ENCODE measurements at regions not wholly inside any gene's neighbourhood (a gene's known extent, or its start where the extent isn't known, plus 50 kb on each side); places are given as distances from the start of the nearest gene placed in this dataset.

DNA sequence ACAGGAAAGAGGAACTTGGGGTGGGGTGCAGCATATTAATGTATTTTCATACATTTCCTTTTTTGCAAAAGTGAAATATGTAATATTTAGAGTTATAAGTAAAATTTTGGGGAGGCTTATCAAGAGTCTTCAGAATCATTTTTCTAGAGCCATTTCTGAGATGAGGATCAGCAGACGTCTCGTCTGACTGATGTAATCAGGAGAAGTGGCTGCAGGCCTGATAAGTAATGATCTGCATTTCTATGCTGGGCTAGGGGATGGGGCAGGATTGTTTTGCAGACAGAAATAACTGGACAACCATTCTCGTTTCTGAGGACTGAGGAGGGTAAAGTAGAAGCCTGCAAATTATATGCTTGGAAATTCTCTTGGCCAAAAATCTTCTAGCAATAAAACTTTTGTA is 89.2 kb upstream of the ARGLU1 start:
- Histone ChIP-seq H3K4me3 (ENCODE audit: insufficient read depth in 1 of 2, low read depth in 1 of 2, low read length in 2 of 2) (no peak overlapping the region), H3K23ac (ENCODE audit: low read length in 2 of 2) (no peak overlapping the region), H4K91ac (ENCODE audit: low read length) (no peak overlapping the region), H3K14ac (ENCODE audit: low read length in 2 of 2) (no peak overlapping the region), H3K4me1 (ENCODE audit: control insufficient read depth, insufficient read depth, low read depth, low read length) (no peaks in the 10 kb centered on the region), H3K27ac (ENCODE audit: low read length, poor library complexity, severe bottlenecking) (no peak overlapping the region), H3K4me2 (ENCODE audit: low read length, poor library complexity, severe bottlenecking) (no peak overlapping the region), H2BK5ac (ENCODE audit: low read depth, low read length, poor library complexity, severe bottlenecking) (no peak overlapping the region), H2AK5ac (ENCODE audit: low read length, severe bottlenecking) (no peak overlapping the region), H2BK15ac (ENCODE audit: low read depth, poor library complexity, severe bottlenecking) (no peak overlapping the region), H3K9ac (ENCODE audit: low read length) (no peak overlapping the region), H3K9me3 (ENCODE audit: control insufficient read depth, low read length) (no peaks in the 10 kb centered on the region), H2BK120ac (ENCODE audit: low read depth, low read length) (no peak overlapping the region), H4K8ac (ENCODE audit: low read length) (no peak overlapping the region), H3K4ac (ENCODE audit: low read depth in 1 of 2, low read length in 2 of 2) (no peak overlapping the region), H2BK12ac (ENCODE audit: low read length in 2 of 2) (no peak overlapping the region), H2AFZ (ENCODE audit: low read depth, low read length) (no peak overlapping the region), H3K36me3 (ENCODE audit: control insufficient read depth in 1 of 2, insufficient read depth in 2 of 2, low read depth in 1 of 2, low read length in 2 of 2) (no peaks in the 10 kb centered on the region), H3K27me3 (ENCODE audit: control insufficient read depth in 1 of 2, insufficient read depth in 1 of 2, low read length in 2 of 2) (no peaks in the 10 kb centered on the region), H3K79me1 (replicated peaks; ENCODE audit: low read length, poor library complexity, severe bottlenecking) (no peaks in the 10 kb centered on the region), H3K18ac (ENCODE audit: low read depth in 1 of 2, low read length in 2 of 2) (no peak overlapping the region)
- 51% methylated on average over 3 of the region's 3 CpGs for WGBS
- no peak for DNase-seq

DNA sequence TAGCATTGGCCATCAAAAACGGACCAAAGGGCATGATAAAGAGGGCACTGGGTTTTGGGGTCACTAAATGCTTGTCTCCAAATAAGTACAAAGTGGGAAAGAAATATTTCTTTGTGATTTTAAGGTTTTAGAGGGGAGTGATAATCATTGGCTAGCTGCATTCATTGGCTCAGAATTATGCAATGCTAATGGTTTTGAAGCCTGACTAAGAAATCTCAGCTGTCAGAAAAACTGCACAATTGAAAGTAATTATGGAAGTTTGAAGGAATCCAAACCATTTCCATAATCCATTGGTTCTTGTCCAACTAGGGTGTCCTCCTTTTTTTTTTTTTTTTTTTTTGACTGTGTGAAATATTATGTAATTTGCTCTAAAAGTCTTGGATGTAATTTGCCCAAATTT is 88.2 kb upstream of the ARGLU1 start:
- Histone ChIP-seq H4K91ac (ENCODE audit: low read length) (no peak overlapping the region), H3K36me3 (ENCODE audit: control insufficient read depth in 1 of 2, insufficient read depth in 2 of 2, low read depth in 1 of 2, low read length in 2 of 2) (no peaks in the 10 kb centered on the region), H2BK12ac (ENCODE audit: low read length in 2 of 2) (no peak overlapping the region), H2AK5ac (ENCODE audit: low read length, severe bottlenecking) (no peak overlapping the region), H2BK5ac (ENCODE audit: low read depth, low read length, poor library complexity, severe bottlenecking) (no peak overlapping the region), H3K23ac (ENCODE audit: low read length in 2 of 2) (no peak overlapping the region), H3K18ac (ENCODE audit: low read depth in 1 of 2, low read length in 2 of 2) (no peak overlapping the region), H4K8ac (ENCODE audit: low read length) (no peak overlapping the region), H2BK120ac (ENCODE audit: low read depth, low read length) (no peak overlapping the region), H3K4me1 (ENCODE audit: control insufficient read depth, insufficient read depth, low read depth, low read length) (no peaks in the 10 kb centered on the region), H3K9ac (ENCODE audit: low read length) (no peak overlapping the region), H3K4me3 (ENCODE audit: insufficient read depth in 1 of 2, low read depth in 1 of 2, low read length in 2 of 2) (no peak overlapping the region), H3K14ac (ENCODE audit: low read length in 2 of 2) (no peak overlapping the region), H3K9me3 (ENCODE audit: control insufficient read depth, low read length) (no peaks in the 10 kb centered on the region), H3K27ac (ENCODE audit: low read length, poor library complexity, severe bottlenecking) (no peak overlapping the region), H3K4ac (ENCODE audit: low read depth in 1 of 2, low read length in 2 of 2) (no peak overlapping the region), H3K79me1 (replicated peaks; ENCODE audit: low read length, poor library complexity, severe bottlenecking) (no peaks in the 10 kb centered on the region), H3K4me2 (ENCODE audit: low read length, poor library complexity, severe bottlenecking) (no peak overlapping the region), H2BK15ac (ENCODE audit: low read depth, poor library complexity, severe bottlenecking) (no peak overlapping the region), H3K27me3 (ENCODE audit: control insufficient read depth in 1 of 2, insufficient read depth in 1 of 2, low read length in 2 of 2) (no peaks in the 10 kb centered on the region), H2AFZ (ENCODE audit: low read depth, low read length) (no peak overlapping the region)
- 30% methylated on average over 1 of the region's 1 CpG for WGBS
- DNase-seq: no peak

DNA sequence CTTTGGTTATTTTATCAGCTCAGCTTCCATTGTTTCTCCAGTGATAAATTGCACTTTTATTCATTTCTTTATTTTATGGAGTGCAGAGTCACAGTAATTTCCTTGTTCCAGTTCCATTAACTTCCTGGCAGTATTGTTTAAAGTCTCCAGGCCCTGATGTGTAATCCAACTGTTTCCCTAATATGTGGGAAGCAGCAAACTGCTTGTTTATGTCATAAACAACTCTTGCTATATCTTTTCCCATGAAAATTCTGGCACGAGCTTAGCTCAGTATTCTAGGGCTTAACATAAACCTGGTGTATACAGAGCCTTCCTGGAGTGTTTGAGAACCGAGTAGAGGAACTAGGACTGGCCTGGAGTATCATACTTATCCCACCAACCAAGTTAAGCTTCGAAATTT is 83.5 kb upstream of the ARGLU1 start:
- H2BK15ac ChIP-seq (ENCODE audit: low read depth, poor library complexity, severe bottlenecking): no peak overlapping the region
- no peak overlapping the region for H3K27ac ChIP-seq (ENCODE audit: low read length, poor library complexity, severe bottlenecking)
- H3K4me3 ChIP-seq (ENCODE audit: insufficient read depth in 1 of 2, low read depth in 1 of 2, low read length in 2 of 2): no peak overlapping the region
- no peak overlapping the region for H3K4ac ChIP-seq (ENCODE audit: low read depth in 1 of 2, low read length in 2 of 2)
- H2AK5ac ChIP-seq (ENCODE audit: low read length, severe bottlenecking): no peak overlapping the region
- H4K8ac ChIP-seq (ENCODE audit: low read length): no peak overlapping the region
- no peak overlapping the region for H2AFZ ChIP-seq (ENCODE audit: low read depth, low read length)
- WGBS: 52% methylated on average over 3 of the region's 3 CpGs
- H2BK120ac ChIP-seq (ENCODE audit: low read depth, low read length): no peak overlapping the region
- no peaks in the 10 kb centered on the region for H3K36me3 ChIP-seq (ENCODE audit: control insufficient read depth in 1 of 2, insufficient read depth in 2 of 2, low read depth in 1 of 2, low read length in 2 of 2)
- no peak overlapping the region for H3K14ac ChIP-seq (ENCODE audit: low read length in 2 of 2)
- H3K4me1 ChIP-seq (ENCODE audit: control insufficient read depth, insufficient read depth, low read depth, low read length): peaks cover 3% of the 10 kb centered on the region
- H3K9ac ChIP-seq (ENCODE audit: low read length): no peak overlapping the region
- H3K9me3 ChIP-seq (ENCODE audit: control insufficient read depth, low read length): no peaks in the 10 kb centered on the region
- no peak for DNase-seq
- H3K27me3 ChIP-seq (ENCODE audit: control insufficient read depth in 1 of 2, insufficient read depth in 1 of 2, low read length in 2 of 2): no peaks in the 10 kb centered on the region
- no peak overlapping the region for H2BK5ac ChIP-seq (ENCODE audit: low read depth, low read length, poor library complexity, severe bottlenecking)
- no peak overlapping the region for H2BK12ac ChIP-seq (ENCODE audit: low read length in 2 of 2)
- H3K18ac ChIP-seq (ENCODE audit: low read depth in 1 of 2, low read length in 2 of 2): no peak overlapping the region
- no peak overlapping the region for H4K91ac ChIP-seq (ENCODE audit: low read length)
- H3K23ac ChIP-seq (ENCODE audit: low read length in 2 of 2): no peak overlapping the region
- H3K79me1 ChIP-seq (replicated peaks; ENCODE audit: low read length, poor library complexity, severe bottlenecking): no peaks in the 10 kb centered on the region
- H3K4me2 ChIP-seq (ENCODE audit: low read length, poor library complexity, severe bottlenecking): no peak overlapping the region

DNA sequence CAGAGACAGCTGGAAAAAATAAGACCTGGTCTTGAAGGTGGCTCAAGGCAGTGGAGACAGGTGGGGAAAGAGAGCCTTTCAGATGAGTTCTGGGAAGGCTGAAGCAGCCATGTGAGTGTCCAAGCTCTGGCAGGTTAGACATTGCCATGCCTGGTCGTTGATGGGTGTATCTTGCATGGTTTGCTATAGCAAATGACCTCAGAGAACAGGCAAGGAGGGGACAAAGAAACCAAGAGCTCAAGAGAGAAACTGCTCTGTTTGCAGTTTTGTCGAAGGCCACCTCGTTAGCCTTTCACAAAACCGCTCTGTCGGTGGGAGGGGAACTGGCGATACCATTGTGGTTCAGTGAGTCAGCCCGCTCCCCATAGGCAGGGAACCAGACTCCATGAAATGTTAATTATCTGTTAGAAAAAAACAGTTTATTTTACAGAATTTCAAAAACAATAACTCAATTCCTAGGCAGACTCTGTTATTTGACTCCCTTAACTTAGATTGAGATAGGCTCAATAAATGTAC is 82.8 kb upstream of the ARGLU1 start:
- Histone ChIP-seq H3K4me2 (ENCODE audit: low read length, poor library complexity, severe bottlenecking) (no peak overlapping the region), H2BK5ac (ENCODE audit: low read depth, low read length, poor library complexity, severe bottlenecking) (no peak overlapping the region), H3K4me1 (ENCODE audit: control insufficient read depth, insufficient read depth, low read depth, low read length) (peaks cover 3% of the 10 kb centered on the region), H3K23ac (ENCODE audit: low read length in 2 of 2) (no peak overlapping the region), H2BK12ac (ENCODE audit: low read length in 2 of 2) (no peak overlapping the region), H3K27ac (ENCODE audit: low read length, poor library complexity, severe bottlenecking) (no peak overlapping the region), H3K27me3 (ENCODE audit: control insufficient read depth in 1 of 2, insufficient read depth in 1 of 2, low read length in 2 of 2) (no peaks in the 10 kb centered on the region), H3K14ac (ENCODE audit: low read length in 2 of 2) (no peak overlapping the region), H3K18ac (ENCODE audit: low read depth in 1 of 2, low read length in 2 of 2) (no peak overlapping the region), H3K79me1 (replicated peaks; ENCODE audit: low read length, poor library complexity, severe bottlenecking) (no peaks in the 10 kb centered on the region), H4K91ac (ENCODE audit: low read length) (no peak overlapping the region), H2BK120ac (ENCODE audit: low read depth, low read length) (no peak overlapping the region), H3K36me3 (ENCODE audit: control insufficient read depth in 1 of 2, insufficient read depth in 2 of 2, low read depth in 1 of 2, low read length in 2 of 2) (no peaks in the 10 kb centered on the region), H4K8ac (ENCODE audit: low read length) (no peak overlapping the region), H3K9me3 (ENCODE audit: control insufficient read depth, low read length) (no peaks in the 10 kb centered on the region), H2AK5ac (ENCODE audit: low read length, severe bottlenecking) (no peak overlapping the region), H3K9ac (ENCODE audit: low read length) (no peak overlapping the region), H2BK15ac (ENCODE audit: low read depth, poor library complexity, severe bottlenecking) (no peak overlapping the region), H2AFZ (ENCODE audit: low read depth, low read length) (no peak overlapping the region), H3K4ac (ENCODE audit: low read depth in 1 of 2, low read length in 2 of 2) (no peak overlapping the region), H3K4me3 (ENCODE audit: insufficient read depth in 1 of 2, low read depth in 1 of 2, low read length in 2 of 2) (no peak overlapping the region)
- DNase-seq: no peak
- WGBS: 92% methylated on average over 6 of the region's 7 CpGs

Measured in mesenchymal stem cell (in vitro differentiated cells and primary cell).